ENCODE measurements at regions not wholly inside any gene's neighbourhood (a gene's known extent, or its start where the extent isn't known, plus 50 kb on each side); places are given as distances from the start of the nearest gene placed in this dataset.

- TF ChIP-seq CTCF (IDR thresholded peaks at IDR 0.05) (no peak), POLR2A (IDR thresholded peaks at IDR 0.05) (no peak)
Measured at GRCh38 chr10:30732671-30733070, 103.1 kb upstream of the LYZL2 start.
